ENCODE measurements at regions not wholly inside any gene's neighbourhood (a gene's known extent, or its start where the extent isn't known, plus 50 kb on each side); places are given as distances from the start of the nearest gene placed in this dataset.
"Not testable (repeated sequence)": the region's sequence is repeated elsewhere in the genome, so short reads cannot be mapped to it uniquely, and the experiment has no call there.

DNA sequence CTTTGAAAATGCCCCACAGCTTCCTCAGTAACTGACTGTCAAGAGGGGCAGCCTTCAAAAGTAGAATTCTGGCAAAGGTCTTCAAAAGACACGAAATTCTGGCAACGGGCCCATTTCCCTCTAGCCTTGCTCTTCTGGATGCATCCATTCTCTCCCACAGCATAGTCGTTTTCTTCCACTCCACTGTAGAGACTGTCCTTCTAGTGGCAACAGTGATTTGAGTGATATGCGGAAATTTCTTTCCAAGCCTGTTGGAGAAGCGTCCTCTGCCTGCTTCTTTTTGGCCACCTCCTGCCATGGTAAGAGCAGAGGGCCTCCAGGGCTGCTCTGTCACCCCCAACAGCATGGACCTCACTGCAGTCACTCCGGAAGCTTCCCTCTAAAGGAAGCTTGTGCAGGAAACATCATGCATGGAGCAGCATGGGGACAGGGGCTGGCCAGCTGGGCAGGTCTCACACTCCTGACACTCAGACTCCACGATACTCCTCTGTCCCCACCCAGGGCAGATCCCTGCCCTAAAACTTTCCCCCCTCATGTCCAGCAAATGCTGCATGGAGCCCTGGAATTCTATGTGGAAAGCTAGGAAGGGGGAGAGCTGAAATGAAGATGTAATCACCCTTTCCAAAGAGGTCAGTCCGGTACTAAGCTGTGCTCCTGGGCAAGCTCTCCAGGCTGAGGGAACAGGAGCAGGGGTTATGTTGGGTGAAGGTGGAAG is 1505.7 kb upstream of the TPTE start:
- TF ChIP-seq, protein P1, sequence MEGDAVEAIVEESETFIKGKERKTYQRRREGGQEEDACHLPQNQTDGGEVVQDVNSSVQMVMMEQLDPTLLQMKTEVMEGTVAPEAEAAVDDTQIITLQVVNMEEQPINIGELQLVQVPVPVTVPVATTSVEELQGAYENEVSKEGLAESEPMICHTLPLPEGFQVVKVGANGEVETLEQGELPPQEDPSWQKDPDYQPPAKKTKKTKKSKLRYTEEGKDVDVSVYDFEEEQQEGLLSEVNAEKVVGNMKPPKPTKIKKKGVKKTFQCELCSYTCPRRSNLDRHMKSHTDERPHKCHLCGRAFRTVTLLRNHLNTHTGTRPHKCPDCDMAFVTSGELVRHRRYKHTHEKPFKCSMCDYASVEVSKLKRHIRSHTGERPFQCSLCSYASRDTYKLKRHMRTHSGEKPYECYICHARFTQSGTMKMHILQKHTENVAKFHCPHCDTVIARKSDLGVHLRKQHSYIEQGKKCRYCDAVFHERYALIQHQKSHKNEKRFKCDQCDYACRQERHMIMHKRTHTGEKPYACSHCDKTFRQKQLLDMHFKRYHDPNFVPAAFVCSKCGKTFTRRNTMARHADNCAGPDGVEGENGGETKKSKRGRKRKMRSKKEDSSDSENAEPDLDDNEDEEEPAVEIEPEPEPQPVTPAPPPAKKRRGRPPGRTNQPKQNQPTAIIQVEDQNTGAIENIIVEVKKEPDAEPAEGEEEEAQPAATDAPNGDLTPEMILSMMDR (conservative IDR thresholded peaks at IDR 0.05 in 1 of 2, IDR thresholded peaks at IDR 0.05 in 1 of 2; ENCODE audit: low read depth in 1 of 2, low read length in 2 of 2): not testable (repeated sequence)
- TF ChIP-seq EZH2 (IDR thresholded peaks at IDR 0.05; ENCODE audit: low read length, missing control alignments): not testable (repeated sequence)
